Endothelial cell of umbilical vein (primary cell): ENCODE measurements at regions not wholly inside any gene's neighbourhood (a gene's known extent, or its start where the extent isn't known, plus 50 kb on each side); places are given as distances from the start of the nearest gene placed in this dataset.

ENCODE experiments used
- BruUV-seq: library from RNA; stranded (reverse); fragments of 400-500 nt; replicated peaks from 2 replicates; lab custom pipeline; 2021; lab: Mats Ljungman, UMichigan
- CTCF ChIA-PET: fragments of 300-600, 350-600 bp; sonication (Branson Sonifier 250); formaldehyde crosslinking; loops from one replicate; lab custom pipeline; 2021; ENCODE audit warnings: antibody characterized with exemption, inconsistent platforms; lab: Charles Lee
- POLR2A ChIA-PET: fragments of 300-600, 350-600 bp; sonication (Branson Sonifier 250); formaldehyde crosslinking; loops from one replicate; lab custom pipeline; 2021; ENCODE audit warnings: antibody characterized with exemption, inconsistent platforms; lab: Charles Lee
- DNase-seq: peaks from one replicate; pipeline ENCODE4 v3.0.0-alpha.2; 2011; ENCODE audit warnings: low read depth, low spot score
- FAIRE-seq: peaks from 2 replicates; lab custom pipeline; 2011; peaks lifted over from hg19 to GRCh38; lab: Jason Lieb, UNC
- H2AFZ ChIP-seq: 2 replicates; pipeline ENCODE4 v1.6.0; 2012; ENCODE audit warnings: low read depth, low read length, control low read depth, inconsistent platforms
- H3K27ac ChIP-seq: 2 replicates; pipeline ENCODE4 v1.5.1; 2011; ENCODE audit warnings: low read depth, mild to moderate bottlenecking, control low read depth, low read length, moderate library complexity; ENCODE audit not compliant: insufficient read depth
- H3K27me3 ChIP-seq, 2 experiments: 2 replicates each; pipeline versions ENCODE4 v1.6.0 to v1.6.1; 2011; ENCODE audit warnings: low read length in 2 of 2, mixed read lengths in 1 of 2; ENCODE audit not compliant: control insufficient read depth in 2 of 2, insufficient read depth in 2 of 2
- H3K36me3 ChIP-seq, 2 experiments: 2 replicates in 1 of 2; 3 replicates in 1 of 2; pipeline ENCODE4 v1.5.1; 2011; ENCODE audit warnings: low read length in 2 of 2, mild to moderate bottlenecking in 1 of 2, moderate library complexity in 1 of 2; ENCODE audit not compliant: control insufficient read depth in 2 of 2, insufficient read depth in 2 of 2; ENCODE audit errors: extremely low read depth in 1 of 2
- H3K4me1 ChIP-seq: 3 replicates; pipeline ENCODE4 v1.5.1; 2011; ENCODE audit warnings: mild to moderate bottlenecking, low read length; ENCODE audit not compliant: control insufficient read depth, insufficient read depth; ENCODE audit errors: extremely low read depth
- H3K4me2 ChIP-seq: 2 replicates; pipeline ENCODE4 v1.6.1; 2011; ENCODE audit warnings: low read length, control low read depth, mixed read lengths; ENCODE audit not compliant: insufficient read depth
- H3K4me3 ChIP-seq, 3 experiments: fragments of 200-600 bp in 1 of 3; sonication (generic), shearing (Covaris generic) in 1 of 3; replicated peaks in 1 of 3; 2 replicates each; pipeline ENCODE4 v1.5.1; 2011 to 2016; ENCODE audit warnings: control low read depth in 3 of 3, low read length in 3 of 3, mild to moderate bottlenecking in 2 of 3, inconsistent platforms in 1 of 3, low read depth in 1 of 3, moderate library complexity in 1 of 3; ENCODE audit not compliant: insufficient read depth in 1 of 3
- H3K79me2 ChIP-seq: 2 replicates; pipeline ENCODE4 v1.6.0; 2012; ENCODE audit warnings: low read length, inconsistent platforms; ENCODE audit not compliant: control insufficient read depth, insufficient read depth
- H3K9ac ChIP-seq: replicated peaks from 2 replicates; pipeline ENCODE3; 2011; ENCODE audit warnings: low read length, control low read depth; ENCODE audit not compliant: insufficient read depth; ENCODE audit errors: extremely low read depth
- H3K9me1 ChIP-seq: replicated peaks from 3 replicates; pipeline ENCODE4 v1.6.0; 2011; ENCODE audit warnings: mild to moderate bottlenecking, low read length; ENCODE audit not compliant: control insufficient read depth, insufficient read depth; ENCODE audit errors: extremely low read depth
- H3K9me3 ChIP-seq: replicated peaks from 2 replicates; pipeline ENCODE4 v1.5.1; 2012; ENCODE audit warnings: low read length, inconsistent platforms; ENCODE audit not compliant: control insufficient read depth, insufficient read depth
- H4K20me1 ChIP-seq: replicated peaks from 2 replicates; pipeline ENCODE3; 2011; ENCODE audit warnings: mild to moderate bottlenecking, low read length; ENCODE audit not compliant: control insufficient read depth, insufficient read depth; ENCODE audit errors: extremely low read depth
- CTCF ChIP-seq, 2 donors: IDR thresholded peaks; 1 replicate in 1 of 2; 2 replicates in 1 of 2; pipeline ENCODE4 v1.5.1; 2011; ENCODE audit warnings: low read length in 2 of 2, mild to moderate bottlenecking in 2 of 2, moderate library complexity in 2 of 2, control low read depth in 1 of 2, inconsistent platforms in 1 of 2, low read depth in 1 of 2; ENCODE audit not compliant: insufficient read depth in 1 of 2; ENCODE audit errors: extremely low read depth in 1 of 2
- EZH2 ChIP-seq: IDR thresholded peaks from 2 replicates; pipeline ENCODE4 v1.6.1; 2012; ENCODE audit warnings: borderline replicate concordance, low read depth, mild to moderate bottlenecking, moderate library complexity, low read length, inconsistent platforms; ENCODE audit not compliant: severe bottlenecking
- FOS ChIP-seq: IDR thresholded peaks from 2 replicates; pipeline ENCODE4 v1.6.1; 2011; ENCODE audit warnings: mild to moderate bottlenecking, low read length, moderate library complexity, borderline replicate concordance; ENCODE audit not compliant: insufficient read depth
- GATA2 ChIP-seq: IDR thresholded peaks from 2 replicates; pipeline ENCODE4 v1.7.0; 2011; ENCODE audit warnings: low read depth, mild to moderate bottlenecking, moderate library complexity, mixed read lengths, low read length; ENCODE audit not compliant: insufficient read length, insufficient read depth
- JUN ChIP-seq: IDR thresholded peaks from 2 replicates; pipeline ENCODE4 v1.6.1; 2011; ENCODE audit warnings: borderline replicate concordance, low read depth; ENCODE audit not compliant: insufficient read length, insufficient read depth
- MAX ChIP-seq: IDR thresholded peaks from 2 replicates; pipeline ENCODE4 v1.6.1; 2011; ENCODE audit not compliant: insufficient read depth, insufficient read length
- MYC ChIP-seq: IDR thresholded peaks from one replicate; pipeline ENCODE4 v1.6.1; 2011; ENCODE audit warnings: mild to moderate bottlenecking, low read depth, low read length
- POLR2A ChIP-seq: IDR thresholded peaks from 2 replicates; pipeline ENCODE4 v1.6.1; 2012; ENCODE audit warnings: low read depth, mild to moderate bottlenecking, control low read depth, low read length
- POLR2AphosphoS5 ChIP-seq: IDR thresholded peaks from 2 replicates; pipeline ENCODE4 v1.6.1; 2012; ENCODE audit warnings: low read depth, mild to moderate bottlenecking, control low read depth, low read length, moderate library complexity; ENCODE audit not compliant: insufficient read depth
- dilution Hi-C: fragments of 300-500 bp; cut with MboI; formaldehyde crosslinking; loops from one replicate; pipeline ENCODE4 v1.15.0; 2019; ENCODE audit warnings: low sequenced_read_pairs; ENCODE audit not compliant: extremely low pct_ligation_motif_present
- intact Hi-C: fragments of 100-400 bp; cut with micrococcal nuclease; formaldehyde crosslinking; loops from one replicate; pipeline ENCODE4 v1.10.0; 2022

GRCh38 chr21:32163386-32163785, 115.5 kb downstream of the MIS18A start:
- Histone ChIP-seq H3K36me3 (no peaks in the 10 kb centered on the region), H3K9me1 (no peaks in the 10 kb centered on the region), H3K27me3 (peaks cover 0 to 3% of the 10 kb centered on the region in 2 experiments), H3K79me2 (no peaks in the 10 kb centered on the region), H3K9ac (no peak overlapping the region), H3K27ac (no peak overlapping the region), H2AFZ (no peak overlapping the region), H3K4me3 (no peak overlapping the region), H3K4me1 (no peaks in the 10 kb centered on the region), H3K4me2 (no peak overlapping the region), H4K20me1 (no peaks in the 10 kb centered on the region), H3K9me3 (no peaks in the 10 kb centered on the region)
- ChIA-PET CTCF (interaction anchor here (1.6 kb wide), 1 partner anchor 11 kb away, joined by 3 read pairs; no protein-coding TSS in a partner anchor), POLR2A (no interaction called here)
- FAIRE-seq (no peak), DNase-seq (no peak)
- BruUV-seq: no TSS peak
- TF ChIP-seq FOS (no peak), GATA2 (no peak), MAX (no peak), JUN (no peak), MYC (no peak)
- dilution Hi-C loops: no loop called here
- intact Hi-C loops: no loop called here

- intact Hi-C loops: no loop called here
- H3K9me3 ChIP-seq: no peaks in the 10 kb centered on the region
- no peaks in the 10 kb centered on the region for H3K36me3 ChIP-seq
- FAIRE-seq (no peak), DNase-seq (no peak)
- ChIA-PET CTCF (interaction anchor here (0.9 to 1.6 kb wide), 3 partner anchors 11 to 32 kb away, joined by 3 read pairs; no protein-coding TSS in a partner anchor), POLR2A (no interaction called here)
- H3K27ac ChIP-seq: no peak overlapping the region
- dilution Hi-C loops: no loop called here
- no peaks in the 10 kb centered on the region for H3K9me1 ChIP-seq
- H4K20me1 ChIP-seq: no peaks in the 10 kb centered on the region
- TF ChIP-seq MAX: no peak
- TF ChIP-seq MYC: no peak
- TF ChIP-seq POLR2A: no peak
- TF ChIP-seq CTCF (IDR thresholded peaks at IDR 0.05; ENCODE audit: extremely low read depth in 1 of 2, insufficient read depth in 1 of 2, low read depth in 1 of 2, low read length in 2 of 2): no peak
- no peak for TF ChIP-seq FOS
- TF ChIP-seq EZH2: no peak
- TF ChIP-seq JUN: no peak
- no peak for TF ChIP-seq GATA2
- TF ChIP-seq POLR2AphosphoS5: no peak
- no peak overlapping the region for H3K4me3 ChIP-seq
- H2AFZ ChIP-seq: no peak overlapping the region
- no peaks in the 10 kb centered on the region for H3K4me1 ChIP-seq
- H3K27me3 ChIP-seq: no peaks in the 10 kb centered on the region
- H3K9ac ChIP-seq: no peak overlapping the region
- H3K79me2 ChIP-seq: no peaks in the 10 kb centered on the region
- no TSS peak for BruUV-seq
- no peak overlapping the region for H3K4me2 ChIP-seq
These were observed 116.0 kb downstream of the MIS18A start for GRCh38 chr21:32162727-32163320.
